Osteoblast (primary cell): ENCODE measurements at regions not wholly inside any gene's neighbourhood (a gene's known extent, or its start where the extent isn't known, plus 50 kb on each side); places are given as distances from the start of the nearest gene placed in this dataset. TPM values are rescaled to one million over a fixed set of nuclear protein-coding genes. Genes with fewer than 3 reads are reported as not detected.
"Not testable (repeated sequence)": the region's sequence is repeated elsewhere in the genome, so short reads cannot be mapped to it uniquely, and the experiment has no call there.

ENCODE experiments used
- DNase-seq: peaks from one replicate; pipeline ENCODE4 v3.0.0; 2011; ENCODE audit warnings: low spot score, mixed read lengths; ENCODE audit not compliant: insufficient read length; ENCODE audit errors: missing footprints
- H2AFZ ChIP-seq: 2 replicates; pipeline ENCODE4 v1.6.0; 2011; ENCODE audit warnings: mild to moderate bottlenecking, low read length
- H3K27ac ChIP-seq: 2 replicates; pipeline ENCODE4 v1.5.1; 2011; ENCODE audit warnings: mild to moderate bottlenecking, low read depth, low read length, moderate library complexity
- H3K27me3 ChIP-seq: 2 replicates; pipeline ENCODE4 v1.6.0; 2012; ENCODE audit warnings: mild to moderate bottlenecking, control low read depth, inconsistent platforms, low read length, moderate library complexity; ENCODE audit not compliant: insufficient read depth
- H3K36me3 ChIP-seq: 2 replicates; pipeline ENCODE4 v1.5.1; 2011; ENCODE audit warnings: mild to moderate bottlenecking, low read length, control low read depth, moderate library complexity; ENCODE audit not compliant: insufficient read depth
- H3K4me1 ChIP-seq: 2 replicates; pipeline ENCODE4 v1.5.1; 2011; ENCODE audit warnings: mild to moderate bottlenecking, low read length, control low read depth, moderate library complexity; ENCODE audit not compliant: insufficient read depth
- H3K4me2 ChIP-seq: 2 replicates; pipeline ENCODE4 v1.6.0; 2011; ENCODE audit warnings: mild to moderate bottlenecking, low read length; ENCODE audit not compliant: insufficient read depth
- H3K4me3 ChIP-seq: fragments of 200-600 bp; sonication (generic); 3 replicates; pipeline ENCODE4 v1.5.1; 2012; ENCODE audit warnings: mild to moderate bottlenecking, low read length, inconsistent platforms; ENCODE audit not compliant: insufficient read depth
- H3K79me2 ChIP-seq: 2 replicates; pipeline ENCODE4 v1.6.0; 2012; ENCODE audit warnings: mild to moderate bottlenecking, low read length, control low read depth, inconsistent platforms; ENCODE audit not compliant: insufficient read depth
- H3K9me3 ChIP-seq: 2 replicates; pipeline ENCODE4 v1.5.1; 2011; ENCODE audit warnings: low read depth, low read length, control low read depth
- H4K20me1 ChIP-seq: 2 replicates; pipeline ENCODE4 v1.6.0; 2012; ENCODE audit warnings: mild to moderate bottlenecking, low read length, control low read depth; ENCODE audit not compliant: insufficient read depth
- CTCF ChIP-seq: IDR thresholded peaks from 2 replicates; pipeline ENCODE4 v1.5.1; 2011; ENCODE audit warnings: mild to moderate bottlenecking, low read depth, low read length, moderate library complexity; ENCODE audit errors: extremely low read depth
- small RNA-seq: library from RNA; depleted of rRNA; stranded (forward); fragments of <200 nt; gene quantifications from one replicate; pipeline ENCODE3, GENCODE V24; 2012

DNA sequence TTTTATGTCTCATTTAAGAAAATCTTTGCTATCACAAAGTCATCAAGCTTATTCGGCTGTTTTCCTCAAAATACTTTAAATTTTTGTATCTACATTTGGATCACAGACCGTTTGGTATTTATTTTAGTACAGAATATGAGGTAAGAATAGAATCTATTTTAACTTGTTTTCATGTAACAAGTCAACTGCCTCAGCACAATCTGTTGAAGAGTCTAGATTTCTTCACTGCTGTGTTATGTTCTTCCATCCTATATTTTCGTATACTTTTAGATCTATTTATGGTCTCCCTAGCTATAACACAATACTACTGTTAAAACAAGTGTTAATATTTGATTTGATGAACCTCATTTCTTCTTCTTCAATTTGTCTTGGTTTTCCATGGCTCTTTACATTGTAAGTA, 61.6 kb upstream of the SGCG start:
- Histone ChIP-seq H2AFZ (no peak overlapping the region), H3K4me2 (no peak overlapping the region), H3K4me1 (no peaks in the 10 kb centered on the region), H3K79me2 (no peaks in the 10 kb centered on the region), H3K36me3 (no peaks in the 10 kb centered on the region), H3K27me3 (no peaks in the 10 kb centered on the region), H3K9me3 (no peaks in the 10 kb centered on the region), H3K4me3 (no peak overlapping the region), H3K27ac (no peak overlapping the region), H4K20me1 (no peaks in the 10 kb centered on the region)
- TF ChIP-seq CTCF, result no peak
- DNase-seq, result no peak

GRCh38 chr13:23127540-23127939, 53.2 kb upstream of the SGCG start:
- H3K79me2 ChIP-seq, H3K4me3 ChIP-seq, DNase-seq, H3K4me2 ChIP-seq, H3K27ac ChIP-seq, H2AFZ ChIP-seq, H3K36me3 ChIP-seq, H3K4me1 ChIP-seq, H4K20me1 ChIP-seq, H3K9me3 ChIP-seq, H3K27me3 ChIP-seq: not testable (repeated sequence)

GRCh38 chr13:23129331-23129730, 51.4 kb upstream of the SGCG start:
- no peaks in the 10 kb centered on the region for H4K20me1 ChIP-seq
- H3K4me2 ChIP-seq, result no peak overlapping the region
- H3K4me3 ChIP-seq, result no peak overlapping the region
- no peak for DNase-seq
- H3K9me3 ChIP-seq, result no peaks in the 10 kb centered on the region
- no peak overlapping the region for H2AFZ ChIP-seq
- H3K27ac ChIP-seq, result no peak overlapping the region
- H3K27me3 ChIP-seq, result no peaks in the 10 kb centered on the region
- TF ChIP-seq CTCF, result no peak
- H3K36me3 ChIP-seq, result no peaks in the 10 kb centered on the region
- H3K4me1 ChIP-seq, result no peaks in the 10 kb centered on the region
- no peaks in the 10 kb centered on the region for H3K79me2 ChIP-seq

Small RNA genes in the stretch of these regions (small RNA-seq; reads per million reads assigned to genes)
- gene MTND3P1, result not detected
- gene RF00049, result not detected
